IMR-90 (cell line): ENCODE measurements at regions not wholly inside any gene's neighbourhood (a gene's known extent, or its start where the extent isn't known, plus 50 kb on each side); places are given as distances from the start of the nearest gene placed in this dataset.

Experiments used
- CTCF ChIP-seq: conservative IDR thresholded peaks from 2 replicates; pipeline ENCODE4 v1.5.1; 2012; ENCODE audit warnings: mild to moderate bottlenecking, low read depth, low read length, improper control_type of control experiment
- FOS ChIP-seq: fragments of 150-350 bp; IDR thresholded peaks from 2 replicates; pipeline ENCODE4 v1.6.1; 2016; ENCODE audit warnings: low read depth, low read length

DNA sequence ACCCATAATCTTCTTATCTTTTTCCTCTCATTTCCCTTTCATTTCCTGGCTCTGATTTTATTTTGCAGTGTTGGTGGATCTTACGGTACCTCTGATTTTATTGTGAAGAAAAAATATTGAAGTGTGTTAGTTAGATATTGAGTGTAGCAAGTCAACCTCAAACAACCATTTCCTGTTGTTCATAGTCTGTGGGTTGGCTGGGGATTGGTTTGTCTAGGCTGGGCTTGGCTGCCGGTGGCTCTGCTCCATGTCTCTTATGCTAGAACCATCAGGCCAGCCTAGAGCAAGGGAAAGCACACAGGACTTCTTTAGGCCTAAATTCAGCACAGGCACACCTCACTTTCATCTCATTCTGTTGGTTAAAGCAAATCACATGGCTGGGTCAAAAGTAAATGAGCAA lies 383.1 kb upstream of the LCORL start:
- TF ChIP-seq FOS: no peak
- no peak for TF ChIP-seq CTCF
